ENCODE measurements at regions not wholly inside any gene's neighbourhood (a gene's known extent, or its start where the extent isn't known, plus 50 kb on each side); places are given as distances from the start of the nearest gene placed in this dataset.

DNA sequence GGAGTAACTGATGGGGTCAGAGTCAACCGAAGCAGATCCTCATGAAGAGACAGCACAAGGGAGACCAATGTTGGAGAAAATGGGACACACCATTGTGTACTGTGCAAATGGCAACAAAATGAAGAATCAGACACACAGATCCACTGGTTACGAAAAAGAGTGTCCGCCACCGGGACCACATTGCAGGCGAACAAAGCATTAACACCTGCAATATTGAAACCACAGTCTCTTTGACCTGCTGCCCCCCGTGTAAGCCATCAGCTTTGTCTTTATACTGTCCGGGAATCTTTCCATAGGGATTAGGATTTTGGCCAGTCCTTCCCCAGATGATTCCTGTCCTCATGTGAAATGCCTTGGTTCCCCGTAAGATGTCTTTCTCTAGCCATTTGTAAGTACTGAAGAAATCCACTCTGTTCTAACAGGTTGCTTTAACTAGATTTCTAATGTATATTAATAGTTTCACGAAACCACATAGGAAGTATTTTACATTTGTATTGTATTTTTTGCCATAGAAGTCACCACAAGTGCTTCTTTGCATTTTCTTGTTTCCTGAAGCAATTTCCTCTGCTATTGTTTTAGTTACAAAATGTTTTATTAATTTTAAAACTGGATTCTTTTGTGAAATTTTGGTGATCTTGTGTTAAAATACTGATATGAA lies 140.8 kb upstream of the NFE2L3 start:
- no peak for DNase-seq

DNA sequence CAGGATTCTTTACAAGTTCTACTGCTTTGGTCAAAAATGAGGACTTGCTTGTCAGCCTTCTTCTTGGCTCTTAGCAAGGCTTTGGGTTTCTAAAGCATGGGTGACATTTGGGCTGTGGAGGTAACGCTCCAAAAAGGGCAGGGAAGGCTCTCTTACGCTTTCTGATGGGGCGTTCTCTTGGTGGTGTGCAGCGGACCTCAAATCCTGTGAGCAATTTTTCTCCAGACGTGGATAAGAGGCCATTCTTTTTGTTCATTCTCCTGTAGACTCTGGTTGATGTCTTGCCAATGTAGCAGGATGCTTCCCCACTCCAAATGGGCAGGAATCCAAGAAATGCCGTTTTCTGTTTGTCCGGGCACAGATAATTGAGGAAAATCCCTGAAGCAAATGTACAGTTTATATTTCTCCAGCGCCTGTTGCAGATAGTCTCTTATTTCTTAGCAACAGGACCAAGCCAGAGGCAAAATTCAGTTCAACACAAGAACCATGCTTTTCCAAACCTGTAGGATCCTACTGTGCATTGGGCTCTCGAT lies 138.4 kb upstream of the NFE2L3 start:
- no peak for DNase-seq

DNA sequence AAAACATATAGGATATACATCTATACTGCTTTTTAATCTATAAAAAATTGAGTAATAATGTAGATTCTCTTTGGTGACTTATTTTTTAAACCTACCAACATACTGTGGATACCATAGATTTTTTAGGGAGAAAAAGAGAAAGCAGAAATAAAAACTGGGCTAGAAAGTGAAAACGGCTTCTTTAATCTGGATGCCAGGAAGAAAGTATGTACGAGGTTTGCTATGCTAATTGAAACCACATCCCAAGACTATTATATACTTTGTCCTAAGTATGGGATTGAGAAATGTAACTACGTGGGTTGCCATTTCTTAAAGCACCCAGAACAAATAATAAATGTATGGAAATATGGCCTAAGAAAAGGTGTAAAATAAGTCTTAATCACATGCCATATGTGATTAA lies 129.0 kb upstream of the NFE2L3 start:
- no peak for DNase-seq

DNA sequence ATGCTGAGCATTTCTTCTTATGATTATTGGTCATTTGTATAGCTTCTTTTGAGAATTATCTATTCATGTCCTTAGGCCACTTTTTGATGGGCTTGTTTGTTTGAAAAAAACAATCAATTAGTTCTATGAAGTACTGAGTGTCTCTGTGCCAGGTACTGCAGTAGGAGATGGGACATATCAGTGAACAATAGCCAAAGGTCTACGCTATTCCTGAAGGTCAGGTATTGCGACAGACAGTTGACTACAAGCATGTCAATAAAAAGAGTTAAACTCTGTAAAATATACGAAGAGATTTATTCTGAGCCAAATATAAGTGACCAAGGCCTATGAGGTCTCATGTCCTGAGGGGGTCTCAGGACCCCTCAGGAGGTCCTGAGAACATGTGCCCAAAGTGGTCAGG lies 122.1 kb upstream of the NFE2L3 start:
- no peak for DNase-seq

DNA sequence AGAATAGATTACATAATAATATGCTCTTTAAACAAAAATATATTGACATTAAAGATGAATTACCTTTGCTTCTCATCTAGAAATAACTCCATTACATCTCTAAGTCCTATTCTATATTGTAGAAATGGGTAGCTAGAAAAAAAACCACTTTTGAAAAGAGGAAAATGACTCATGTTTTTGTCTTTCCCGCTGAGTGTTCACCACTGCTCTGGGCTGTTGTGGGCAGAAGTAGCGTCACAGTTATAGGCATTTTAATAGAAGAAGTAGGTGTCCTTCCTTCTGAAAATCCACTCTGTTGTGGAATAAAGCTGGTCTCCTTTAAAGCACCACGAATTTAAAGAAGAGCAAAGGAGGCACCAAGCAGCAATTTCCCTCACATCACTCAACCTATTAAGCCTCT lies 117.6 kb upstream of the NFE2L3 start:
- no peak for DNase-seq

DNA sequence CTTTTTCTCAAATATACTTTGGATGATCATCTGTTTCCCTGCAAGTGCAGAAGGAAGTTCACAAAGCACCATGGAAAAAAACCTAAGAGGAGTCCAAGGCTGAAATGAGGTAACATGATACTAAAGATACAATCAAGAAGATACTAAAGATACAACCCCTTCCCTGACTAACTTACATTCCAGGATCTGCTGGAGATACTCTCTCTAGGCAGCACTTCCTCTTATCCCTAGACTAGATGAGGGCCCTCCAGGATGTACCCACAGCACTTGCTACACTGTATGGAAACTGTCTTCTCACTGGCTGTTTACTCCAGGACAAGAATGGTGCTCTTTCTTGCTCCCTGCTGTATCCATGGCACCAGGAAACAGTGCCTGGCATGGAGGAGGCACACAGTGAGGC lies 116.4 kb upstream of the NFE2L3 start:
- no peak for DNase-seq

DNA sequence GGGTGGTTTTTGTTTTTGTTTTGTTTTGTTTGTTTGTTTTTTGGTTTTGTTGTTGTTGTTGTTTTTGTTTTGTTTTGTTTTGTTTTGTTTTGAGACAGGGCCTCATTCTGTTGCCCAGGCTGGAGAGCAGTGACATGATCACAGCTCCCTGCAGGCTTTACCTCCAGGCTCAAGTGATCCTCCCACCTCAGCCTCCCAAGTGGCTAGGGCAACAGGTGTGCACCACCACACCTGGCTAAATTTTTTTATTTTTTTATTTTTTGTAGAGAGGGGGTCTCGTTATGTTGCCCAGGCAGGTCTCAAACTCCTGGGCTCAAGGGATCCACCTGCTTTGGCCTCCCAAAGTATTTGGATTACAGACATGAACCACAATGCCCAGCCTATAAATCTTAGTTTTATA lies 115.9 kb upstream of the NFE2L3 start:
- no peak for DNase-seq

DNA sequence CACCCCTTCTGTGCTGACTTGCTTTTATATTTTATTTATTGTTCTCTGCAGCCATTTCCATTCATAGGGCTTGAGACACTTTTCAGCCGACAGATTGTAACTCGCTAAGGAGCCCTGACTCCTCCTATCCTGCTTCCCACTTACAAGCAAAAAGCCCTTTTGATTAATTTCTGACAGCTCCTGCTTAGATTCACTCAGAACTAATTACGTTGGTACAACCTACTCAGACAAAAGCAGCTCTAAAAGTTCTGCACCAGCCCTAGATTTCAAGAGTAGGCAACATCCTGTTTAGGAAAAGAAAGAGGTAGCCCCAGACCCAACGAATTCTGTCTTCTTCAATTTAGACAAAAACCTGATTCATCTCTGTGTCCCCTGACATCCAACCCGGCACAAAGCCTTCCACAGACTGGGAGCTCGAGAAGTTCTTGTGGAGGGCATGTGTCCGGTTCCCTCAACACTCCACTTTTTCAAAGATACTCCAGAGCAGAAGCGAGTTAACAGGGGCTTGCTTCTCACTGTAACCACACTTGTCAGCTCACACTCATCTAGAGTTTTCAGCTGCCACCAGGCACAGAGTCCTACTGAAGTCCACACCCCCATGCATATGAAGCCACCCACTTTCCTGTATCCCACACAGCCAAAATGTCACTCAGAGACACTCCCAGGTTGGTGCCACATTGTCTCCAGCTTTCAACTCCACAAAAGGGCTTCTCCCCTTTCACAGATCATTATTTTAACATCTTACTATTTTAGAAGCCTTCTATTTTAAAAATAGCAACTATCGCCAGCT lies 113.6 kb upstream of the NFE2L3 start:
- DNase-seq, result no peak

DNA sequence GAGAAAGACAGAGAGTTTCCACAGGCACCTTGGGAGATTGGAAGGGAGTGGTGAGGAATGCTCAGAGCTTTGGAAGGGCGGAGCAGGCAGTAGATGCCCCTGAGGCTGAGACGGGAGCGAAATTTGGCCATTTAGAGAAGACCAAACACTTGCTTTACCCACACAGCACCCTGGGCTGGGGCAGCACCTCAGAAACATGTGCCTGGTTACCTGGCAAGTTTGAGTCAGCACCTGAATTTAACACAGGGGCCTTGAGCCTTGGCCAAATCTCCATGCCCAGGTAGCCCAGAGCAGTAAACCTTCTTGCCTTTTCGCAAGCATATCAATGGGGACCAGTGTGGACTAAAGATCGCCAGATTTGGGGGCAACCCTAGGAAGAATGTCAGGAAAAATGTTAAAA lies 111.9 kb upstream of the NFE2L3 start:
- no peak for DNase-seq

DNA sequence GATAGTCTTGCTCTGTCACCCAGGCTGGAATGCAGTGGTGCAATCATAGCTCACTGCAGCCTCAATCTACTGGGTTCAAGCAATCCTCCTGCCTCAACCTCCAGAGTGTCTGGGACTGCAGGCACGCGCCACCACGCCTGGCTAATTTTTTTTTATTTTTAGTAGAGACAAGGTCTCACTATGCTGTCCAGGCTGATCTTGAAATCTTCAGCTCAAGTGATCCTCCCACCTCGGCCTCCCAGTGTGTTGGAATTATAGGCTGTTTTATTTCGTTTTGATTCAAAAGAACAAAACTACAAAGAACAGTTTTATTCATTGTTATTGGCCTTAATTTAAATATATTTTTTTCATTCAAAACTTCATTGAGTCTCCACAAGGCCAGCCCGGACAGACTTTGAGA lies 109.8 kb upstream of the NFE2L3 start:
- no peak for DNase-seq

DNA sequence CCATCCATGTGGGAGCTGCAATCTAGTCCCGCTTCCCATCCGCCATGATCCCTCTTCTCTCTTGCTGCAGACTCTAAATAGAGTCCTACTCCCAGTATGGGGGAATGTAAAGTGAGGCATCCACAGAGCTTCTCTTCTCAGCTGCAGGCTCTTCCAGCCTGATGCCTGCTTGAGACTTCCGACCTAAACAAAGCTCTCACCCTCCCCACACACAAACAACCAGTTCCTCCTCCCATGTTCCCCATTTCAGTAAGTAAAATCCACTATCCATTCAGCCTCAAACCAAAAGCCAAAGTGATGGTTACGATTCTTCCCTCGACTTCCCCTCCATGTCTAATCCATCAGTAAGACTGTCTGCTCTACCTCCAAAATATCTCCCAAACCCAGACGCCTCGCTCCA lies 108.2 kb upstream of the NFE2L3 start:
- DNase-seq, result no peak

DNA sequence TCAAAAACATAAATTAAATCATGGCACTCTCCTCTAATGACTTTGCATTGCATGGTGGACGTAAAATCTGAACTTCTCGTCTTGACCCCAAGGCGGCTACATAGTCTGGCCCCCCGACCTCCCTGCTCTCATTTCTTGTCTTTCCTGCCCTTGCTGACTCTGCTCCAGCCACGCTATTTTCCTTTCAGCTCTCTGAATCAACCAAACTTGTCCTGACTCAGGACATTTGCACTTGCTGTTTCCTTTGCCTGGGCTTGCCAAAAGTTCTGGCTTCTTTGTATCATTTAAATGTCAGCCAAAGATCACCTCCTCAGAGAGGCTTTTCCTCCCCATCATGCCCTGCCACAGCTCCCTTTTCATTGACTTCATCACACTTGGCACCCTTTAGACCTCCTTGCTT lies 107.7 kb upstream of the NFE2L3 start:
- DNase-seq, result no peak

DNA sequence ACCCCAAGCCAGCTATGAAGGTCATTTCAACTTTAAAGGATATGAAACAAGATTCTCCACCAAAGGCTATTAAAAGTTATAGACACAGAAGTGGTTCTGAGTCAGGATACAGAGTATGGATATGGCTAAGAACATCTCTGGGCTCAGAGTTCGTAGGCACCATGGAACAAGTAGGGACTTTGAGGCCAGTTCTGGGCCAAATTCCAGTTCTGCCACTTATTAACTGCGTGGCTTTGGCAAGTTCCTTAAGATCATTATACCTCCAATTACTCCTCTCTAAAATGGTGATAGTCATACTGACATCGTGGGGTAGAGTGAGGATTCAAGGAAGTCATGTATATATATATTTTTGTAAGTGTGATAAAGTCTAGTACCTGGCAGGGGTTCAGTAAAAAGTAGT lies 105.8 kb upstream of the NFE2L3 start:
- DNase-seq, result no peak

DNA sequence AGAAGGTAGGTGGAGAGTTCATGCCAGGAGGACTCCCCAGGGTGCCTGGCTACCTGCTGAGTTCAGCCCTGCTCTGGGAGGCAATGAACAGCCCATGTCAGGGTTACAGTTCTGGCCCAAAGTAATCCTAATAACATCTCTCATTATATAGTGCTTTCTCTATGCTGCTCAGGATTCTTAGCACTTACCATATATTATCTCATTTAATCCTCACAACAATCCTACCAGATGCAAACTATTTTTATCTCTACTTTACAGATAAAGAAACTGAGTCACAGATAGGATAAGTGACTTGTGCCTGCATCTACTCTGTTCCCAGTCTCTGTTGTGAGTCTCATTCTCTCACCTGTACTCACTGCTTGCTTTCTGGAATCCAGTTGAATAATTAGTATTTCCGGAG lies 105.1 kb upstream of the NFE2L3 start:
- DNase-seq, result no peak

DNA sequence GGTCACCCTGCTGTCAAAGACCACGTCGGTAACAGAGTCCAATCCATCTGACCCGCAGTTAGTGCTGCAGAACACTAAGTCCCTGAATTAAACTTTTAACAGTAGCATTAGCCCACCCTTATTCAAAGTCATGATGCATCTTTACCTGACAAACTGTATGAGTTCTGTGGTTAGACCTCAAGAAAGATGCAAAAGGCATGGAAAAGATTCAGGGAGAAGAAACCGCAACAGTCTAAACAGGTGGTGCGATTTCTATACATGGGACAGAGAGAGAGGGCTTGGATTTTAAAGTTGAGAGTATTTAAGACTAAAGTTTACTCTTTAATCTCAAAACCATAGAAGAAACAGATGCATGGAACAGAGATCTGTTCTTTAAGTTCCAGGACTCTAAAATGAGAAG lies 103.3 kb upstream of the NFE2L3 start:
- no peak for DNase-seq

DNA sequence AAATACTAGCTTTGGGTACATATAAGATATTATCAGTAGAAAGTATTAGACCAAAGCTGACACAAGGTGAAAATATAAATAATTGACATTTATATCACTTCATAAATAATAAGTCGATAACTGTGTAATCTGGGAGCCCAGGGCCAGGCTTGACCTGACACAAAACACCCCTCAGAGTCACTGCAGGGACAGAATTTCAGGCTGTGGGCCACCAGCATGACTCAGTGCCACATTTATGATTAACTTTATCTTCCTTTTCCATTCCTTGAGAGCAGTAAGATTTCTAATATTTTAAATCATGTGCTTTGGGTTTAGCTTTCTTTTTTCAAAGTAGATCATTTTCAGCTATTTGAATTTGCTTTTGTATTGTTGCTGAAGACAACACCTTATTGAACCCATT lies 102.9 kb upstream of the NFE2L3 start:
- no peak for DNase-seq

DNA sequence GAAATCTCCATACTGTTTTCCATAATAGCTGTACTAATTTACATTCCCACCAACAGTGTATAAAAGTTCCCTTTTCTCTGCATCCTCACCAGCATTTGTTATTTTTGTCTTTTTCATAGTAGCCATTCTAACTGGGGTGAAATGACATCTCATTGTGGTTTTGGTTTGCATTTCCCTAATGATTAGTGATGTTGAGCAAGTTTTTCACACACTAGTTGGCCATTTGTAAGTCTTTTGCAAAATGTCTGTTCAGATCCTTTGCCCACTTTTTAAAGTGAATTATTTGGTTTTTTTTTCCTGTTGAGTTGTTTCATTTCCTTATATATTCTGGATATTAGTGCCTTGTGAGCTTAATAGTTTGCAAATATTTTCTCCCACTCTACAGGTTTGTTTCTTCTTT lies 101.0 kb upstream of the NFE2L3 start:
- no peak for DNase-seq

DNA sequence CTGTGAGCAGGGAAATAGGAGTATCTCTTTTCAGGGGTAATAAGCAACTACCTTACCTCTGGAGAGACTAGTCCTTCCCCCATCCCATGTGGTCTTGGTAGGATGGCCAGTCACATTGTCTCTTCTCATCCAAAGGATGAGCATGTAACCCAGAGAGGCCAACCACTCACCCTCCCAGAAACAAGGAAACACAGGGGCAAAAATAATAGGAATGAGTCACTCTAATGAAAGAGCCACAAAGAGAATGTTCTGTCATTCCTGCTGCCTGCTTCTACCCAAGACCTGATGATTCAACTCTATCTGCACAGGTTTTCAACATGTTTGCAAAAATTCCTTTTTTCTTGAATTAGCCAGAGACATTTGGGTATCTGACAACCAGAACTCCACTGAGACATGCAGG lies 99.3 kb upstream of the NFE2L3 start:
- DNase-seq, result no peak

DNA sequence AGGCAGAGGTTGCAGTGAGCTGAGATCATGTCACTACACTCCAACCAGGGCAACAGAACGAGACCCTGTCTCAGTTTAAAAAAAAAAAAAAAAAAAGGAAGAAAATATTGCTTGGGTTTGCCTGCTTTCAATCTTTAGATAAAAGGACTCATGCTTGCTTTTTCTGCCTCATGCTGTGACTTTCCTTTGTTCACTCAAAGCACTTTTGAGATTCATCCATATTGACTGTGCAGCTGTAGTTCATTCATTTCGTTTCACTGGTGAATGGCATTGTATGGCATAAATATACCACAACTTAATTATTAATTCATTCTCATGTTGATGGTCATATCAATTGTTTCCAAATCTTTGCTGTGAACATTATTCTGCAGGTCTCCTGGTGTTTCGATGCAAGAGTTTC lies 97.6 kb upstream of the NFE2L3 start:
- no peak for DNase-seq

DNA sequence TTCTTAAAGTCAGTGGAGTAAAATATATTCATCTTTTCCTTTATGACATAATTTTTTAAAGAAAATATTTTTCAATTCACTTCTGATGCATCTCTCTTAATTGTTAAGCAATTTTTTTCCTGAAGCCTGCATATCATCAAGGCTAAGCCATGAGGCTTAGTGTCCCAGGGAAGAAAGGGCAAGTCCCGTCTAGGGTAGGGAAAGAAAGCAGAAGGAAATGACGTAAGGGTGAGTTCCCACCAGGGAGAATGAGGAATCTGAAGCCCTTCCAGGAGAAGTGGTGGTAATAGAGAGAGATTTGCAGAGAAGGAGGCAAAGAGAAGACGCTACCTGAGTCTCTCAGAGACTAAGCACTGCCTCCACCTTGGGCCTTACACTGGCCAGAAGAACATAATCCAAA lies 96.8 kb upstream of the NFE2L3 start:
- DNase-seq, result no peak

DNA sequence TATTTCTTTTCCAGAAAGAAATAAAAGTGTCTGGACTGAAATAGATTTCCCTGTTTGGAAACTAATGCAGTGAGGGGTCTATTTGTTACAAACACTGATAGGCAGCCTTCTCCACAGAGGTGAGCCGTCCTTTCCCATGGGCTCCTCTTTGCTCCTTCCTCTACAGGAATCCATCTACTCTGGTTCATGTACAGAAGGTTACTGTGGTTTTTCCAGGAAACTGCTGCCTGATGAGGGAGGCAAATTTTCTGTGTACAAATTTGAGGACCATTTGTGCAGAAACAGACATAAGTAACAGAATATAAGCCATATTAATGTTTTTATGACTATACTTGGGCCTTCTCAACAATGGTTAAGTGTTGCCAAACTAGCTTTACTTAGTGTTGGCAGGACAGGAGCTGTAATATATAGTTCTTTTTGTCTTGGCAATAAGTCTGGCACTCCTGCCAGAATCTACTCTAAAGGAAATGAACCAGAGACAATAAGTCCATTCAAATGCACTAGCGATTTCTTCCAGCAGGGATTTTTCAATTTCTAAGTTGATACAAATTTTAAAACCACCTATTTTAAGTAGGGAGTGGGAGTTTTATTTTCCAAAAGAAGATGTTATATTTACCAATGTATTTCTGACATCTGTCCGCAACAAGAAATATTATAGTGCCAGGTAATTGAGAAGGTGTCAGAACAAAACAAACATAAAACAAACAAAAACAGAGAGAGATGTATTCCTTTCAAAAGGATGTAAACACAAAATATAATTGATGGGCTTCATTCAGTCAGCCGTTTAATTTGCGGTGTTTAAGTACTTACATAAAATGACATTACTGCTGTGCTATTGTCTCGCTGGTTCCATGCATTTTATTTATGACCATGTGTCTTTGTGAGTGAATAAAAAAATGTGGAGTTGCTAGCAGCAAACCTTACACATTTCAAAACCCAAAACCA lies 91.0 kb upstream of the NFE2L3 start:
- DNase-seq, result no peak

DNA sequence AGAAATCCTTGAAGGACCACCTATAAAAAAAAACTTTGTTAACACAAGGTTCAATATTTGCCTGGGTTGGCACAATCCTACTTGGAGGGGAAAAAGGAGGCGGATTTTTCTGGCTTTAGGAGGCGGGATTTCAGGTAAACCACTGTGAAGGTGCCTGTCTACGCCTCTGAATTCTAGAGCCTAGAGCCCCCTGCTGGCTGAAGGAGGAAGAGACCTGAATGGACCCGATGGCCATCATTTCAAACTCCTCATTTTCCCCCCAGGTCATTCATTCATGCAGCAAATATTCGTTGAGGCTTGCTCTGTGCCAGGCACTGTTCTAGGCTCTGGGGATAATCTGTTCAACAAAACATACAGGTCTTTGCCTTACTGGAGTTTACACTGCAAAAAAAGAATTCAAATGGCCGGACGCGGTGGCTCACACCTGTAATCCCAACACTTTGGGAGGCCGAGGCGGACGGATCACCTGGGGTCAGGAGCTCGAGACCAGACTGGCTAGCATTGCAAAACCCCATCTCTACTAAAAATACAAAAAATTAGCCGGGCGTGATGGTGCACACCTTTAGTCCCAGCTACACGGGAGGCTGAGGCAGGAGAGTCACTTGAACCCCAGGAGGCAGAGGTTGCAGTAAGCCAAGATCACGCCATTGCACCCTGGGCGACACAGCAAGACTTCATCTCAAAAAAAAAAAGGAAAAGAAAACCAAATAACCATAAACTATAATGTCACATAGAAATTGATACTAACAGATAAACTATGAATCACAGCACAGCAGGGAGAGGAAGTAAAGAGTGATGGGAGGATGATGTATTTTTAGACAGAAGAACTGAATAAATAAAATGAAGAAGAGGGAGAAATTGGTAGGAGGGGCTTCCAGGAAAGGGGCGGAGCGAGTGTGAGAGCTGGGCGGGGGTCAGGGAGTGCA lies 90.1 kb upstream of the NFE2L3 start:
- peak; percentile 70 for DNase-seq
